ENCODE measurements at regions not wholly inside any gene's neighbourhood (a gene's known extent, or its start where the extent isn't known, plus 50 kb on each side); places are given as distances from the start of the nearest gene placed in this dataset.

GRCh38 chr10:118944959-118945633 lies 84.4 kb upstream of the NANOS1 start:
- H3K27ac ChIP-seq: no peak overlapping the region
- intact Hi-C loops (cut with DNase I; ENCODE audit: low total_unique reads): no loop called here
- no peaks in the 10 kb centered on the region for H3K27me3 ChIP-seq
- ATAC-seq (no peak), DNase-seq (no peak)
- no peak for TF ChIP-seq CTCF (IDR thresholded peaks at IDR 0.05 in 4 of 5, conservative IDR thresholded peaks at IDR 0.05 in 1 of 5)
- no peak for TF ChIP-seq POLR2A (IDR thresholded peaks at IDR 0.05)
- H3K4me3 ChIP-seq: no peak overlapping the region
- in situ Hi-C loops (cut with MboI; ENCODE audit: low sequenced_read_pairs in 4 of 4): no loop called here
- H3K4me1 ChIP-seq: peaks cover 6 to 8% of the 10 kb centered on the region in 2 donors
- H3K9me3 ChIP-seq: no peaks in the 10 kb centered on the region
- H3K36me3 ChIP-seq: no peaks in the 10 kb centered on the region

GRCh38 chr10:118948786-118949185 lies 80.7 kb upstream of the NANOS1 start:
- H3K36me3 ChIP-seq: no peaks in the 10 kb centered on the region
- in situ Hi-C loops (cut with MboI; ENCODE audit: low sequenced_read_pairs in 4 of 4): no loop called here
- no peak overlapping the region for H3K27ac ChIP-seq
- TF ChIP-seq CTCF (IDR thresholded peaks at IDR 0.05 in 4 of 5, conservative IDR thresholded peaks at IDR 0.05 in 1 of 5) (no peak), POLR2A (IDR thresholded peaks at IDR 0.05) (no peak)
- no peak overlapping the region for H3K4me3 ChIP-seq
- H3K9me3 ChIP-seq: no peaks in the 10 kb centered on the region
- DNase-seq (no peak), ATAC-seq (no peak)
- intact Hi-C loops (cut with DNase I; ENCODE audit: low total_unique reads): no loop called here
- H3K4me1 ChIP-seq: peaks cover 6 to 8% of the 10 kb centered on the region in 2 donors
- no peaks in the 10 kb centered on the region for H3K27me3 ChIP-seq

GRCh38 chr10:118950190-118950680 lies 79.3 kb upstream of the NANOS1 start:
- Histone ChIP-seq H3K4me1 (peaks cover 6 to 8% of the 10 kb centered on the region in 2 donors), H3K27me3 (no peaks in the 10 kb centered on the region), H3K36me3 (no peaks in the 10 kb centered on the region), H3K9me3 (no peaks in the 10 kb centered on the region), H3K27ac (no peak overlapping the region), H3K4me3 (no peak overlapping the region)
- intact Hi-C loops (cut with DNase I; ENCODE audit: low total_unique reads) (loop anchor here (10.0 kb wide), 1 partner anchor 615 kb away; no protein-coding TSS in a partner anchor), in situ Hi-C loops (cut with MboI; ENCODE audit: low sequenced_read_pairs in 4 of 4) (no loop called here)
- TF ChIP-seq CTCF (IDR thresholded peaks at IDR 0.05 in 4 of 5, conservative IDR thresholded peaks at IDR 0.05 in 1 of 5): no peak
- TF ChIP-seq POLR2A (IDR thresholded peaks at IDR 0.05): no peak
- DNase-seq: no peak
- no peak for ATAC-seq

GRCh38 chr10:118950997-118951637 lies 78.4 kb upstream of the NANOS1 start:
- TF ChIP-seq POLR2A (IDR thresholded peaks at IDR 0.05) (no peak), CTCF (IDR thresholded peaks at IDR 0.05 in 4 of 5, conservative IDR thresholded peaks at IDR 0.05 in 1 of 5) (no peak)
- H3K4me3 ChIP-seq: no peak overlapping the region
- ATAC-seq: no peak
- H3K36me3 ChIP-seq: no peaks in the 10 kb centered on the region
- no peak overlapping the region for H3K27ac ChIP-seq
- intact Hi-C loops (cut with DNase I; ENCODE audit: low total_unique reads) (loop anchor here (10.0 kb wide), 1 partner anchor 616 kb away; no protein-coding TSS in a partner anchor), in situ Hi-C loops (cut with MboI; ENCODE audit: low sequenced_read_pairs in 4 of 4) (no loop called here)
- H3K27me3 ChIP-seq: no peaks in the 10 kb centered on the region
- DNase-seq: no peak
- H3K4me1 ChIP-seq: peaks cover 6 to 8% of the 10 kb centered on the region in 2 donors
- no peaks in the 10 kb centered on the region for H3K9me3 ChIP-seq

Measured in gastrocnemius medialis (tissue), 4 donors.